Endothelial cell of umbilical vein (primary cell): ENCODE measurements at regions not wholly inside any gene's neighbourhood (a gene's known extent, or its start where the extent isn't known, plus 50 kb on each side); places are given as distances from the start of the nearest gene placed in this dataset.
A peak's percentile ranks its signal among the peaks of the same experiment; 100 is the strongest.

Experiments
- BruUV-seq: library from RNA; stranded (reverse); fragments of 400-500 nt; replicated peaks from 2 replicates; lab custom pipeline; 2021; lab: Mats Ljungman, UMichigan
- CTCF ChIA-PET: fragments of 300-600, 350-600 bp; sonication (Branson Sonifier 250); formaldehyde crosslinking; loops from one replicate; lab custom pipeline; 2021; ENCODE audit warnings: antibody characterized with exemption, inconsistent platforms; lab: Charles Lee
- POLR2A ChIA-PET: fragments of 300-600, 350-600 bp; sonication (Branson Sonifier 250); formaldehyde crosslinking; loops from one replicate; lab custom pipeline; 2021; ENCODE audit warnings: antibody characterized with exemption, inconsistent platforms; lab: Charles Lee
- DNase-seq: peaks from one replicate; pipeline ENCODE4 v3.0.0-alpha.2; 2011; ENCODE audit warnings: low read depth, low spot score
- FAIRE-seq: peaks from 2 replicates; lab custom pipeline; 2011; peaks lifted over from hg19 to GRCh38; lab: Jason Lieb, UNC
- H2AFZ ChIP-seq: 2 replicates; pipeline ENCODE4 v1.6.0; 2012; ENCODE audit warnings: low read depth, low read length, control low read depth, inconsistent platforms
- H3K27ac ChIP-seq: 2 replicates; pipeline ENCODE4 v1.5.1; 2011; ENCODE audit warnings: low read depth, mild to moderate bottlenecking, control low read depth, low read length, moderate library complexity; ENCODE audit not compliant: insufficient read depth
- H3K27me3 ChIP-seq, 2 experiments: 2 replicates each; pipeline versions ENCODE4 v1.6.0 to v1.6.1; 2011; ENCODE audit warnings: low read length in 2 of 2, mixed read lengths in 1 of 2; ENCODE audit not compliant: control insufficient read depth in 2 of 2, insufficient read depth in 2 of 2
- H3K36me3 ChIP-seq, 2 experiments: 2 replicates in 1 of 2; 3 replicates in 1 of 2; pipeline ENCODE4 v1.5.1; 2011; ENCODE audit warnings: low read length in 2 of 2, mild to moderate bottlenecking in 1 of 2, moderate library complexity in 1 of 2; ENCODE audit not compliant: control insufficient read depth in 2 of 2, insufficient read depth in 2 of 2; ENCODE audit errors: extremely low read depth in 1 of 2
- H3K4me1 ChIP-seq: 3 replicates; pipeline ENCODE4 v1.5.1; 2011; ENCODE audit warnings: mild to moderate bottlenecking, low read length; ENCODE audit not compliant: control insufficient read depth, insufficient read depth; ENCODE audit errors: extremely low read depth
- H3K4me2 ChIP-seq: 2 replicates; pipeline ENCODE4 v1.6.1; 2011; ENCODE audit warnings: low read length, control low read depth, mixed read lengths; ENCODE audit not compliant: insufficient read depth
- H3K4me3 ChIP-seq, 3 experiments: fragments of 200-600 bp in 1 of 3; sonication (generic), shearing (Covaris generic) in 1 of 3; replicated peaks in 1 of 3; 2 replicates each; pipeline ENCODE4 v1.5.1; 2011 to 2016; ENCODE audit warnings: control low read depth in 3 of 3, low read length in 3 of 3, mild to moderate bottlenecking in 2 of 3, inconsistent platforms in 1 of 3, low read depth in 1 of 3, moderate library complexity in 1 of 3; ENCODE audit not compliant: insufficient read depth in 1 of 3
- H3K79me2 ChIP-seq: 2 replicates; pipeline ENCODE4 v1.6.0; 2012; ENCODE audit warnings: low read length, inconsistent platforms; ENCODE audit not compliant: control insufficient read depth, insufficient read depth
- H3K9ac ChIP-seq: replicated peaks from 2 replicates; pipeline ENCODE3; 2011; ENCODE audit warnings: low read length, control low read depth; ENCODE audit not compliant: insufficient read depth; ENCODE audit errors: extremely low read depth
- H3K9me1 ChIP-seq: replicated peaks from 3 replicates; pipeline ENCODE4 v1.6.0; 2011; ENCODE audit warnings: mild to moderate bottlenecking, low read length; ENCODE audit not compliant: control insufficient read depth, insufficient read depth; ENCODE audit errors: extremely low read depth
- H3K9me3 ChIP-seq: replicated peaks from 2 replicates; pipeline ENCODE4 v1.5.1; 2012; ENCODE audit warnings: low read length, inconsistent platforms; ENCODE audit not compliant: control insufficient read depth, insufficient read depth
- H4K20me1 ChIP-seq: replicated peaks from 2 replicates; pipeline ENCODE3; 2011; ENCODE audit warnings: mild to moderate bottlenecking, low read length; ENCODE audit not compliant: control insufficient read depth, insufficient read depth; ENCODE audit errors: extremely low read depth
- EZH2 ChIP-seq: IDR thresholded peaks from 2 replicates; pipeline ENCODE4 v1.6.1; 2012; ENCODE audit warnings: borderline replicate concordance, low read depth, mild to moderate bottlenecking, moderate library complexity, low read length, inconsistent platforms; ENCODE audit not compliant: severe bottlenecking
- FOS ChIP-seq: IDR thresholded peaks from 2 replicates; pipeline ENCODE4 v1.6.1; 2011; ENCODE audit warnings: mild to moderate bottlenecking, low read length, moderate library complexity, borderline replicate concordance; ENCODE audit not compliant: insufficient read depth
- GATA2 ChIP-seq: IDR thresholded peaks from 2 replicates; pipeline ENCODE4 v1.7.0; 2011; ENCODE audit warnings: low read depth, mild to moderate bottlenecking, moderate library complexity, mixed read lengths, low read length; ENCODE audit not compliant: insufficient read length, insufficient read depth
- JUN ChIP-seq: IDR thresholded peaks from 2 replicates; pipeline ENCODE4 v1.6.1; 2011; ENCODE audit warnings: borderline replicate concordance, low read depth; ENCODE audit not compliant: insufficient read length, insufficient read depth
- MYC ChIP-seq: IDR thresholded peaks from one replicate; pipeline ENCODE4 v1.6.1; 2011; ENCODE audit warnings: mild to moderate bottlenecking, low read depth, low read length
- POLR2A ChIP-seq: IDR thresholded peaks from 2 replicates; pipeline ENCODE4 v1.6.1; 2012; ENCODE audit warnings: low read depth, mild to moderate bottlenecking, control low read depth, low read length
- POLR2AphosphoS5 ChIP-seq: IDR thresholded peaks from 2 replicates; pipeline ENCODE4 v1.6.1; 2012; ENCODE audit warnings: low read depth, mild to moderate bottlenecking, control low read depth, low read length, moderate library complexity; ENCODE audit not compliant: insufficient read depth
- dilution Hi-C: fragments of 300-500 bp; cut with MboI; formaldehyde crosslinking; loops from one replicate; pipeline ENCODE4 v1.15.0; 2019; ENCODE audit warnings: low sequenced_read_pairs; ENCODE audit not compliant: extremely low pct_ligation_motif_present
- intact Hi-C: fragments of 100-400 bp; cut with micrococcal nuclease; formaldehyde crosslinking; loops from one replicate; pipeline ENCODE4 v1.10.0; 2022
- TF ChIP-seq, protein P1 (sequence below), 2 donors: IDR thresholded peaks; 1 replicate in 1 of 2; 2 replicates in 1 of 2; pipeline ENCODE4 v1.5.1; 2011; ENCODE audit warnings: low read length in 2 of 2, mild to moderate bottlenecking in 2 of 2, moderate library complexity in 2 of 2, control low read depth in 1 of 2, inconsistent platforms in 1 of 2, low read depth in 1 of 2; ENCODE audit not compliant: insufficient read depth in 1 of 2; ENCODE audit errors: extremely low read depth in 1 of 2
- TF ChIP-seq, protein P2 (sequence below): IDR thresholded peaks from 2 replicates; pipeline ENCODE4 v1.6.1; 2011; ENCODE audit not compliant: insufficient read depth, insufficient read length

DNA sequence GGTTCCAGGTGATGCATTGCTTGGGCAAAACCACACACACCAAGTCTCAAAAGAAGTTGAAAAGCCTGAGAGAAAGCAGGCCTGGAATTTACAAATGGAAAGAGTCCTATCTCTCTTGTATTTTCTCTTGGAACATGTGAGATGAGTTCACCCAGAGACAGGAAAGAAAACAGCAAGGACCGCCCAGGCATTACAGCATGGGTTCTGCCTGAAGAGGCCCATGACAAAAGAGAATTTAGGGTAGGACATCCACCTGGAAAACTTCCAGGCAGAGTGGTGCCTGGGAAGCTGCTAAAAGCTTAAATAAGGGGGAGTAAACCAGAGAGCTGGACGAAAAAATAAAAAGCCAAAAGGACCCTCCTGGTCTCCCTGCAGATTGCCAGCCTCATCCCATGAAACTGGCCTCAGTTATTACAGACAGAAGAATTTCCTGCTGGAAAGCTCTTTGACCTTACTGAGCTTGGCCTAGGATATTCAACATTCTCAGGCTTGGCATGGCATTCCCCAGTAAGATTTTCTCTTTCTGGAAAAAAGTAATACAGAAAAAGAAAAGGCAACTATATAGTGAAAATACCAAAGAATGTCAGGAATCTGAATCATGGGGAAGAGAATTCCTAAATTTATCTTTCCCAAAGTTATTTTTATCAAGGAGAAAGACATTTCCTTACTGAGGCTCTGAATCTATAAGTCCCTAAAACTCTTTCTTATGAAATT is 121.3 kb upstream of the NUDT4 start:
- H3K36me3 ChIP-seq, result no peaks in the 10 kb centered on the region
- H4K20me1 ChIP-seq, result no peaks in the 10 kb centered on the region
- no peaks in the 10 kb centered on the region for H3K4me1 ChIP-seq
- FAIRE-seq (no peak), DNase-seq (peak; percentile 27)
- TF ChIP-seq FOS, result no peak
- TF ChIP-seq MYC, result no peak
- no peak for TF ChIP-seq POLR2AphosphoS5
- TF ChIP-seq JUN, result no peak
- no peak for TF ChIP-seq GATA2
- no peak for TF ChIP-seq POLR2A
- TF ChIP-seq, protein P1, sequence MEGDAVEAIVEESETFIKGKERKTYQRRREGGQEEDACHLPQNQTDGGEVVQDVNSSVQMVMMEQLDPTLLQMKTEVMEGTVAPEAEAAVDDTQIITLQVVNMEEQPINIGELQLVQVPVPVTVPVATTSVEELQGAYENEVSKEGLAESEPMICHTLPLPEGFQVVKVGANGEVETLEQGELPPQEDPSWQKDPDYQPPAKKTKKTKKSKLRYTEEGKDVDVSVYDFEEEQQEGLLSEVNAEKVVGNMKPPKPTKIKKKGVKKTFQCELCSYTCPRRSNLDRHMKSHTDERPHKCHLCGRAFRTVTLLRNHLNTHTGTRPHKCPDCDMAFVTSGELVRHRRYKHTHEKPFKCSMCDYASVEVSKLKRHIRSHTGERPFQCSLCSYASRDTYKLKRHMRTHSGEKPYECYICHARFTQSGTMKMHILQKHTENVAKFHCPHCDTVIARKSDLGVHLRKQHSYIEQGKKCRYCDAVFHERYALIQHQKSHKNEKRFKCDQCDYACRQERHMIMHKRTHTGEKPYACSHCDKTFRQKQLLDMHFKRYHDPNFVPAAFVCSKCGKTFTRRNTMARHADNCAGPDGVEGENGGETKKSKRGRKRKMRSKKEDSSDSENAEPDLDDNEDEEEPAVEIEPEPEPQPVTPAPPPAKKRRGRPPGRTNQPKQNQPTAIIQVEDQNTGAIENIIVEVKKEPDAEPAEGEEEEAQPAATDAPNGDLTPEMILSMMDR (IDR thresholded peaks at IDR 0.05; ENCODE audit: extremely low read depth in 1 of 2, insufficient read depth in 1 of 2, low read depth in 1 of 2, low read length in 2 of 2), result no peak
- TF ChIP-seq EZH2, result no peak
- TF ChIP-seq, protein P2, sequence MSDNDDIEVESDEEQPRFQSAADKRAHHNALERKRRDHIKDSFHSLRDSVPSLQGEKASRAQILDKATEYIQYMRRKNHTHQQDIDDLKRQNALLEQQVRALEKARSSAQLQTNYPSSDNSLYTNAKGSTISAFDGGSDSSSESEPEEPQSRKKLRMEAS, result no peak
- H2AFZ ChIP-seq, result no peak overlapping the region
- no peak overlapping the region for H3K4me2 ChIP-seq
- H3K9ac ChIP-seq, result no peak overlapping the region
- no peaks in the 10 kb centered on the region for H3K27me3 ChIP-seq
- ChIA-PET POLR2A (no interaction called here), CTCF (interaction anchor here (0.7 to 1.2 kb wide), 3 partner anchors 11 to 46 kb away, joined by 3 to 4 read pairs (median 3); no protein-coding TSS in a partner anchor)
- H3K9me1 ChIP-seq, result no peaks in the 10 kb centered on the region
- no TSS peak for BruUV-seq
- no peaks in the 10 kb centered on the region for H3K79me2 ChIP-seq
- H3K4me3 ChIP-seq, result no peak overlapping the region
- H3K27ac ChIP-seq, result no peak overlapping the region
- intact Hi-C loops, result no loop called here
- H3K9me3 ChIP-seq, result no peaks in the 10 kb centered on the region
- dilution Hi-C loops, result no loop called here
